PC-9 (cell line): ENCODE measurements at regions not wholly inside any gene's neighbourhood (a gene's known extent, or its start where the extent isn't known, plus 50 kb on each side); places are given as distances from the start of the nearest gene placed in this dataset.

Experiments used
- BruUV-seq: library from RNA; stranded (reverse); fragments of 400-500 nt; replicated peaks from 2 replicates; lab custom pipeline; 2021; lab: Mats Ljungman, UMichigan
- CTCF ChIA-PET: fragments of 300-600 bp; sonication (Branson Sonifier 250); formaldehyde crosslinking; loops from one replicate; lab custom pipeline; 2022; ENCODE audit warnings: antibody characterized with exemption; lab: Charles Lee
- POLR2A ChIA-PET: fragments of 300-600 bp; sonication (Branson Sonifier 250); formaldehyde crosslinking; loops from one replicate; lab custom pipeline; 2022; ENCODE audit warnings: antibody characterized with exemption; ENCODE audit not compliant: unreplicated experiment; lab: Charles Lee
- DNase-seq, 2 experiments: peaks; one replicate each; pipeline versions ENCODE4 v3.0.0 to v3.0.0-alpha.2; 2015 to 2022; ENCODE audit warnings: mixed read lengths in 1 of 2
- H2AFZ ChIP-seq: fragments of 200-600 bp; sonication (generic); 2 replicates; pipeline ENCODE4 v1.8.1; 2017; ENCODE audit warnings: antibody characterized with exemption
- H3F3A ChIP-seq: fragments of 200-600 bp; sonication (generic); 2 replicates; pipeline ENCODE4 v1.8.1; 2017; ENCODE audit warnings: antibody characterized with exemption, mild to moderate bottlenecking, low read depth; ENCODE audit not compliant: insufficient read depth
- H3K27ac ChIP-seq: fragments of 200-600 bp; sonication (generic); 2 replicates; pipeline ENCODE4 v1.6.1; 2016; ENCODE audit warnings: mixed run types
- H3K27me3 ChIP-seq: fragments of 200-600 bp; sonication (generic); 2 replicates; pipeline ENCODE4 v1.6.1; 2016; ENCODE audit warnings: low read depth, mixed run types; ENCODE audit not compliant: insufficient read depth
- H3K36me3 ChIP-seq: fragments of 200-600 bp; sonication (generic); 2 replicates; pipeline ENCODE4 v1.6.1; 2016; ENCODE audit warnings: low read depth, mixed run types
- H3K4me1 ChIP-seq: fragments of 200-600 bp; sonication (generic); replicated peaks from 2 replicates; pipeline ENCODE4 v1.6.1; 2016; ENCODE audit warnings: mixed run types; ENCODE audit not compliant: insufficient read depth
- H3K4me2 ChIP-seq: fragments of 200-600 bp; sonication (generic); 2 replicates; pipeline ENCODE4 v1.6.1; 2017; ENCODE audit warnings: mixed run types
- H3K4me3 ChIP-seq: fragments of 200-600 bp; sonication (generic); 2 replicates; pipeline ENCODE4 v1.6.1; 2016; ENCODE audit warnings: mixed run types
- H3K79me2 ChIP-seq: fragments of 200-600 bp; sonication (generic); 2 replicates; pipeline ENCODE4 v1.6.1; 2017; ENCODE audit warnings: low read depth, mixed run types
- H3K9me2 ChIP-seq: fragments of 200-600 bp; sonication (generic); 2 replicates; pipeline ENCODE4 v1.8.1; 2017; ENCODE audit warnings: mild to moderate bottlenecking; ENCODE audit not compliant: insufficient read depth
- H3K9me3 ChIP-seq: fragments of 200-600 bp; sonication (generic); 2 replicates; pipeline ENCODE4 v1.8.1; 2016; ENCODE audit warnings: low read depth; ENCODE audit not compliant: insufficient read depth
- H4K20me1 ChIP-seq: fragments of 200-600 bp; sonication (generic); 2 replicates; pipeline ENCODE4 v1.8.1; 2017; ENCODE audit not compliant: insufficient read depth
- EZH2 ChIP-seq: fragments of 200-600 bp; sonication (generic); IDR thresholded peaks from 2 replicates; pipeline ENCODE4 v1.8.0; 2017; ENCODE audit warnings: antibody characterized with exemption, low read depth
- intact Hi-C: fragments of 100-400 bp; cut with micrococcal nuclease; formaldehyde crosslinking; loops from one replicate; pipeline ENCODE4 v1.10.0; 2022; ENCODE audit not compliant: unreplicated experiment
- TF ChIP-seq, protein P1 (sequence below): fragments of 200-600 bp; sonication (generic); conservative IDR thresholded peaks from 2 replicates; pipeline ENCODE4 v1.6.1; 2017; ENCODE audit warnings: mixed run types, antibody characterized with exemption, mild to moderate bottlenecking, moderate library complexity

DNA sequence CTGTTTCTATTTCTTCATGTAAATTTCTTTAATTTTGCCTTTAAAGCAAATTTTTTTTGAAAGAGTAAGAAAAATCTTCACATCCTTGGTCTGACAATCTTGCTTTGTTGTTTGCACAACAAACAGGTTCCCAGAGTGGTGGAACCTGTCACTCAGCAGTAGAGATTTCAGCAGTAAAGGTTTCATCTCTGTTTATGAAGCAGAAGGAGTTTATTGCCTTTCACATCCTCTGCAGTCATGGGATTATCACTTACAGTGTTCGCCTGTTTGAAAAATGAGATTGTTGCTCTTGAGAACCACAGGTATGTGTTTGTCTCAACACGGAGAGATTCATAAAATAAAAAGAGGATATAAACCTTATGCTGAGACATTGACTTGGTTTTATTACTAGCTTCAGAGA, 342.6 kb downstream of the IPMK start:
- intact Hi-C loops: no loop called here
- Histone ChIP-seq H3K4me3 (no peak overlapping the region), H3K79me2 (no peaks in the 10 kb centered on the region), H3K4me2 (peak overlapping the region; percentile 38), H4K20me1 (no peaks in the 10 kb centered on the region), H2AFZ (peak overlapping the region; percentile 39), H3K27ac (no peak overlapping the region), H3K36me3 (no peaks in the 10 kb centered on the region), H3K4me1 (peaks cover 23% of the 10 kb centered on the region), H3K9me2 (no peaks in the 10 kb centered on the region), H3F3A (no peaks in the 10 kb centered on the region), H3K27me3 (no peaks in the 10 kb centered on the region), H3K9me3 (no peaks in the 10 kb centered on the region)
- peak; percentile 5 to 70 for DNase-seq
- no TSS peak for BruUV-seq
- POLR2A ChIA-PET: no interaction called here
- CTCF ChIA-PET: no interaction called here
- TF ChIP-seq EZH2: no peak
- TF ChIP-seq, protein P1, sequence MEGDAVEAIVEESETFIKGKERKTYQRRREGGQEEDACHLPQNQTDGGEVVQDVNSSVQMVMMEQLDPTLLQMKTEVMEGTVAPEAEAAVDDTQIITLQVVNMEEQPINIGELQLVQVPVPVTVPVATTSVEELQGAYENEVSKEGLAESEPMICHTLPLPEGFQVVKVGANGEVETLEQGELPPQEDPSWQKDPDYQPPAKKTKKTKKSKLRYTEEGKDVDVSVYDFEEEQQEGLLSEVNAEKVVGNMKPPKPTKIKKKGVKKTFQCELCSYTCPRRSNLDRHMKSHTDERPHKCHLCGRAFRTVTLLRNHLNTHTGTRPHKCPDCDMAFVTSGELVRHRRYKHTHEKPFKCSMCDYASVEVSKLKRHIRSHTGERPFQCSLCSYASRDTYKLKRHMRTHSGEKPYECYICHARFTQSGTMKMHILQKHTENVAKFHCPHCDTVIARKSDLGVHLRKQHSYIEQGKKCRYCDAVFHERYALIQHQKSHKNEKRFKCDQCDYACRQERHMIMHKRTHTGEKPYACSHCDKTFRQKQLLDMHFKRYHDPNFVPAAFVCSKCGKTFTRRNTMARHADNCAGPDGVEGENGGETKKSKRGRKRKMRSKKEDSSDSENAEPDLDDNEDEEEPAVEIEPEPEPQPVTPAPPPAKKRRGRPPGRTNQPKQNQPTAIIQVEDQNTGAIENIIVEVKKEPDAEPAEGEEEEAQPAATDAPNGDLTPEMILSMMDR: no peak

DNA sequence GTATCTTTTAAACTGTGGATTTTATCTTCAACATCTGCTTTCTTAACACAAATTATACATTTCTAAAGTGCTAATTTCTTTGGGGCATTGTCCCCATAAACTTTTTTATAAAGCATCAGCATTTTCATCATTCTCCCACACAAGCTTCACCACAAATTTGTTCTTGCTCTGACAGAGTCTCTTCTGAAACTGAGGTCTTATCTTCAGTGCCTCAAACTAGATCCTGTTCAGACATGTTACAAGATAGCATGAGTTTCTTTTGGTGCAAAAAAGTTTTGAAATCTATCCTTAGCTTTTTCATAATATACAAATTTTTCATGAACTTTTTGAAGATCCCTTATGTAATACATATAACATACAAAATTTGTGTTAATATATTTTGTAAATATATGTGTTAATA, 346.6 kb downstream of the IPMK start:
- Histone ChIP-seq H4K20me1 (no peaks in the 10 kb centered on the region), H3K4me3 (no peak overlapping the region), H3K9me2 (peaks cover 3% of the 10 kb centered on the region; the same call in 1 of the 2 replicates), H3K4me2 (no peak overlapping the region), H3K36me3 (no peaks in the 10 kb centered on the region), H3K4me1 (peaks cover 30% of the 10 kb centered on the region), H3K79me2 (no peaks in the 10 kb centered on the region), H3K9me3 (no peaks in the 10 kb centered on the region), H2AFZ (0 out of 2 replicates have a peak overlapping the region, but pooled peaks have one; percentile 14), H3K27ac (no peak overlapping the region), H3K27me3 (no peaks in the 10 kb centered on the region), H3F3A (no peaks in the 10 kb centered on the region)
- no TSS peak for BruUV-seq
- ChIA-PET POLR2A (no interaction called here), CTCF (no interaction called here)
- no peak for DNase-seq
- TF ChIP-seq, protein P1: no peak
- no peak for TF ChIP-seq EZH2
- intact Hi-C loops: no loop called here

DNA sequence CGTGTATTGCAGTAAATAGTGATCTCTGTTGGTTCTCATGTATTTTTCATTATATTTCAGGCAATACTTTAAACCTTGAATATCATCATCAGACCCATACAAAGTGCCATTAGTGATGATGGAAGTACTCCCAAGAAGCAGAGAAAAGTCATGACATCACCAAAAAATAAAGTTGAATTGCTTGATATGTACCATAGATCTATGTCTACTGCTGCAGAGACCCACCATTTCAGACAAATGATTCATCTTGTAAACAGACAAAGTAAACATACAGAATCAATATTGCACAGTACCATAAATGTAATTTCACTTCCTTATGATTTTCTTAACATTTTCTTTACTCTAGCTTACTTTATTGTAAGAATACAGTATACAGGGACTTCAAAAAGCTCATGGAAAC, 347.8 kb downstream of the IPMK start:
- H2AFZ ChIP-seq: no peak overlapping the region
- H3K27ac ChIP-seq: peak overlapping the region; percentile 23; the same call in 1 of the 2 replicates
- no peak overlapping the region for H3K4me3 ChIP-seq
- H3K4me1 ChIP-seq: peaks cover 21% of the 10 kb centered on the region
- ChIA-PET POLR2A (no interaction called here), CTCF (no interaction called here)
- DNase-seq: peak in 1 of 2 experiments; percentile 75
- H3F3A ChIP-seq: no peaks in the 10 kb centered on the region
- H4K20me1 ChIP-seq: no peaks in the 10 kb centered on the region
- no peaks in the 10 kb centered on the region for H3K9me3 ChIP-seq
- H3K27me3 ChIP-seq: no peaks in the 10 kb centered on the region
- TF ChIP-seq, protein P1: no peak
- no peak for TF ChIP-seq EZH2
- H3K79me2 ChIP-seq: no peaks in the 10 kb centered on the region
- H3K9me2 ChIP-seq: peaks cover 3% of the 10 kb centered on the region; the same call in 1 of the 2 replicates
- H3K36me3 ChIP-seq: no peaks in the 10 kb centered on the region
- peak overlapping the region; percentile 21; the same call in 1 of the 2 replicates for H3K4me2 ChIP-seq
- intact Hi-C loops: no loop called here
- BruUV-seq: no TSS peak
